Suppressor macrophage treated with lipopolysaccharide for 4 hours (primary cell): ENCODE measurements at regions not wholly inside any gene's neighbourhood (a gene's known extent, or its start where the extent isn't known, plus 50 kb on each side); places are given as distances from the start of the nearest gene placed in this dataset.
A peak's percentile ranks its signal among the peaks of the same experiment; 100 is the strongest.

Experiments used
- DNase-seq: peaks from one replicate; pipeline ENCODE4 v3.0.0-alpha.2; 2020

GRCh38 chrX:97666890-97667289 is 783.2 kb downstream of the RPA4 start:
- DNase-seq = no peak

- no peak for DNase-seq
Observed at GRCh38 chrX:97668126-97668525, 784.4 kb downstream of the RPA4 start.

GRCh38 chrX:97672138-97672537 is 788.4 kb downstream of the RPA4 start:
- no peak for DNase-seq

GRCh38 chrX:97672608-97673007 is 788.9 kb downstream of the RPA4 start:
- no peak for DNase-seq

- no peak for DNase-seq
Observed at GRCh38 chrX:97673135-97673534, 789.4 kb downstream of the RPA4 start.

GRCh38 chrX:97682991-97683840 is 799.5 kb downstream of the RPA4 start:
- no peak for DNase-seq

- DNase-seq = peak; percentile 25
Observed at GRCh38 chrX:97685753-97686152, 802.0 kb downstream of the RPA4 start.

GRCh38 chrX:97691901-97692455 is 808.3 kb downstream of the RPA4 start:
- no peak for DNase-seq

- DNase-seq = no peak
Observed at GRCh38 chrX:97692575-97692974, 808.9 kb downstream of the RPA4 start.

GRCh38 chrX:97700547-97700946 is 816.8 kb downstream of the RPA4 start:
- no peak for DNase-seq

- no peak for DNase-seq
Observed at GRCh38 chrX:97704474-97704873, 820.8 kb downstream of the RPA4 start.

GRCh38 chrX:97704881-97705280 is 821.2 kb downstream of the RPA4 start:
- no peak for DNase-seq

- no peak for DNase-seq
Observed at GRCh38 chrX:97705936-97706335, 822.2 kb downstream of the RPA4 start.

GRCh38 chrX:97714072-97714471 is 830.4 kb downstream of the RPA4 start:
- DNase-seq = no peak

- DNase-seq = no peak
Observed at GRCh38 chrX:97728215-97728614, 844.5 kb downstream of the RPA4 start.

GRCh38 chrX:97740044-97740443 is 856.3 kb downstream of the RPA4 start:
- DNase-seq = no peak

- no peak for DNase-seq
Observed at GRCh38 chrX:97740886-97741285, 857.2 kb downstream of the RPA4 start.

- DNase-seq = peak; percentile 3
Observed at GRCh38 chrX:97743014-97743413, 859.3 kb downstream of the RPA4 start.

GRCh38 chrX:97747346-97747745 is 863.6 kb downstream of the RPA4 start:
- no peak for DNase-seq

- DNase-seq = no peak
Observed at GRCh38 chrX:97751016-97751415, 867.3 kb downstream of the RPA4 start.

- no peak for DNase-seq
Observed at GRCh38 chrX:97751735-97752134, 868.0 kb downstream of the RPA4 start.

GRCh38 chrX:97756879-97757278 is 873.2 kb downstream of the RPA4 start:
- no peak for DNase-seq

- DNase-seq = no peak
Observed at GRCh38 chrX:97763391-97763790, 879.7 kb downstream of the RPA4 start.

GRCh38 chrX:97763981-97764380 is 880.3 kb downstream of the RPA4 start:
- no peak for DNase-seq
